Suprapubic skin (tissue), 4 donors: ENCODE measurements at regions not wholly inside any gene's neighbourhood (a gene's known extent, or its start where the extent isn't known, plus 50 kb on each side); places are given as distances from the start of the nearest gene placed in this dataset.

Experiments used
- DNase-seq, 2 donors: peaks; one replicate each; pipeline ENCODE4 v3.0.0-alpha.2; 2019; ENCODE audit warnings: low spot score in 2 of 2
- H3K27ac ChIP-seq: fragments of 200-600 bp; sonication (generic); one replicate; pipeline ENCODE4 v1.5.1; 2019
- H3K27me3 ChIP-seq: fragments of 200-600 bp; sonication (generic); one replicate; pipeline ENCODE4 v1.5.1; 2019
- H3K36me3 ChIP-seq: fragments of 200-600 bp; sonication (generic); one replicate; pipeline ENCODE4 v1.5.1; 2019
- H3K4me1 ChIP-seq: fragments of 200-600 bp; sonication (generic); one replicate; pipeline ENCODE4 v1.5.1; 2019
- H3K4me3 ChIP-seq: fragments of 200-600 bp; sonication (generic); one replicate; pipeline ENCODE4 v1.5.1; 2019; ENCODE audit warnings: mild to moderate bottlenecking
- H3K9me3 ChIP-seq: fragments of 200-600 bp; sonication (generic); one replicate; pipeline ENCODE4 v1.5.1; 2019
- CTCF ChIP-seq, 2 donors: fragments of 200-600 bp in 1 of 2; fragments of 450-650 bp in 1 of 2; sonication (generic) in 1 of 2; IDR thresholded peaks; one replicate each; pipeline ENCODE4 v1.5.1; 2016 to 2019; ENCODE audit warnings: antibody characterized with exemption in 2 of 2, mild to moderate bottlenecking in 1 of 2, moderate library complexity in 1 of 2
- EP300 ChIP-seq: sonication (generic); formaldehyde crosslinking; IDR thresholded peaks from one replicate; pipeline ENCODE4 v1.6.1; 2017; ENCODE audit warnings: antibody characterized with exemption
- POLR2A ChIP-seq, 2 donors: fragments of 450-650 bp; IDR thresholded peaks; one replicate each; pipeline ENCODE4 v1.6.1; 2017; ENCODE audit warnings: antibody characterized with exemption in 2 of 2, mild to moderate bottlenecking in 2 of 2, moderate library complexity in 2 of 2
- POLR2AphosphoS5 ChIP-seq, 3 donors: sonication (generic); formaldehyde crosslinking; IDR thresholded peaks; one replicate each; pipeline ENCODE4 v1.6.1; 2017; ENCODE audit warnings: antibody characterized with exemption in 3 of 3
- WGBS: methylation state at CpG from one replicate; pipeline ENCODE4 v1.1.5; 2018; 5-methylcytosine and 5-hydroxymethylcytosine counted together

DNA sequence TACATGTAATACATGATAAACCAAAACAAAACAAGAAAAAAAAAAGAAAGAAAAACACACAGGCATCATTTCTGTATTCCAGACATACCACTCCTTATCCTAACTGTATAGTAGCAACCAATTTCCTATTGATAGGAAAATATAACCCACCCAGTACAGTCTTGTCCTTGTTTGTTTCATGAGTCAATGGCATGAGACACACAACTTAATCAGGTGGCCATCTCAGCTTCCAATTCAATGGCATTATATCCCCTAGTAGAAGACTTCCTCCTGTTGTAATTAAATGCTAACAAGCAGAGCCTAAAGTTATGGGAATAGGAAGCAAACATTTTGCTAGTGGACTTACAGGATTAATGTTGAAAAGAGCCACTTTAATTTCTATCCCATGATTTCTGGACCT, 121.0 kb upstream of the NOL4 start:
- Histone ChIP-seq H3K9me3 (no peaks in the 10 kb centered on the region), H3K27me3 (no peaks in the 10 kb centered on the region), H3K27ac (no peak overlapping the region), H3K4me3 (no peak overlapping the region), H3K36me3 (no peaks in the 10 kb centered on the region), H3K4me1 (no peaks in the 10 kb centered on the region)
- TF ChIP-seq CTCF (IDR thresholded peaks at IDR 0.05) (no peak), POLR2A (IDR thresholded peaks at IDR 0.05) (no peak), POLR2AphosphoS5 (IDR thresholded peaks at IDR 0.05) (no peak), EP300 (no peak)
- no peak for DNase-seq

GRCh38 chr18:34350778-34351177, 126.1 kb upstream of the NOL4 start:
- no peak for TF ChIP-seq POLR2A (IDR thresholded peaks at IDR 0.05)
- no peak for TF ChIP-seq CTCF (IDR thresholded peaks at IDR 0.05)
- no peak for TF ChIP-seq EP300
- TF ChIP-seq POLR2AphosphoS5 (IDR thresholded peaks at IDR 0.05), result no peak
- no peaks in the 10 kb centered on the region for H3K27me3 ChIP-seq
- no peaks in the 10 kb centered on the region for H3K4me1 ChIP-seq
- 73% methylated on average over 2 of the region's 3 CpGs for WGBS
- no peak for DNase-seq
- H3K27ac ChIP-seq, result no peak overlapping the region
- no peaks in the 10 kb centered on the region for H3K36me3 ChIP-seq
- no peaks in the 10 kb centered on the region for H3K9me3 ChIP-seq
- H3K4me3 ChIP-seq, result no peak overlapping the region

GRCh38 chr18:34352385-34353163, 127.9 kb upstream of the NOL4 start:
- TF ChIP-seq POLR2AphosphoS5 (IDR thresholded peaks at IDR 0.05) (no peak), CTCF (IDR thresholded peaks at IDR 0.05) (no peak), POLR2A (IDR thresholded peaks at IDR 0.05) (no peak), EP300 (no peak)
- H3K4me1 ChIP-seq, result no peaks in the 10 kb centered on the region
- 37% methylated on average over 1 of the region's 1 CpG for WGBS
- H3K27ac ChIP-seq, result no peak overlapping the region
- no peaks in the 10 kb centered on the region for H3K9me3 ChIP-seq
- H3K4me3 ChIP-seq, result no peak overlapping the region
- DNase-seq, result no peak
- H3K36me3 ChIP-seq, result no peaks in the 10 kb centered on the region
- H3K27me3 ChIP-seq, result no peaks in the 10 kb centered on the region

DNA sequence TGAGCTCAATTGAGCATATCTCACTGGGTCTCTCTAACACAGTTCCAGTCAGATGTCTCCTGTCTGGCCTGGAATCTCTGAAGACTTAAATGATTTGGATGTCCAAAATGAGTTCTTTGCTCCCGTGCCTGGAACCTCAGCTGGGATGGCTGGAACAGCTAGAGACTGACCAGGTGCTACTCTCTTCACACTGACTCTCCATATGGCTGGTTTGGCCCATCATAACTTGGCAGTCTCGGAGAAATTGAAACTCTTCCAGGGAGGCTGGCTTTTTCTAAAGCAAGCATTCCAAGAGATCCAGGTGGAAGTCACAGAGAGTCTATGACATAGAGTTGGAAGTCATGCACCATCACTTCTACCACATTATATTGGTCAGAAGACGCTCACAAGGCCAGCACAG, 129.6 kb upstream of the NOL4 start:
- no peak overlapping the region for H3K27ac ChIP-seq
- TF ChIP-seq EP300 (no peak), CTCF (IDR thresholded peaks at IDR 0.05) (no peak), POLR2AphosphoS5 (IDR thresholded peaks at IDR 0.05) (no peak), POLR2A (IDR thresholded peaks at IDR 0.05) (no peak)
- DNase-seq, result no peak
- H3K36me3 ChIP-seq, result no peaks in the 10 kb centered on the region
- H3K9me3 ChIP-seq, result no peaks in the 10 kb centered on the region
- no peak overlapping the region for H3K4me3 ChIP-seq
- H3K27me3 ChIP-seq, result no peaks in the 10 kb centered on the region
- 77% methylated on average over 3 of the region's 3 CpGs for WGBS
- H3K4me1 ChIP-seq, result no peaks in the 10 kb centered on the region

DNA sequence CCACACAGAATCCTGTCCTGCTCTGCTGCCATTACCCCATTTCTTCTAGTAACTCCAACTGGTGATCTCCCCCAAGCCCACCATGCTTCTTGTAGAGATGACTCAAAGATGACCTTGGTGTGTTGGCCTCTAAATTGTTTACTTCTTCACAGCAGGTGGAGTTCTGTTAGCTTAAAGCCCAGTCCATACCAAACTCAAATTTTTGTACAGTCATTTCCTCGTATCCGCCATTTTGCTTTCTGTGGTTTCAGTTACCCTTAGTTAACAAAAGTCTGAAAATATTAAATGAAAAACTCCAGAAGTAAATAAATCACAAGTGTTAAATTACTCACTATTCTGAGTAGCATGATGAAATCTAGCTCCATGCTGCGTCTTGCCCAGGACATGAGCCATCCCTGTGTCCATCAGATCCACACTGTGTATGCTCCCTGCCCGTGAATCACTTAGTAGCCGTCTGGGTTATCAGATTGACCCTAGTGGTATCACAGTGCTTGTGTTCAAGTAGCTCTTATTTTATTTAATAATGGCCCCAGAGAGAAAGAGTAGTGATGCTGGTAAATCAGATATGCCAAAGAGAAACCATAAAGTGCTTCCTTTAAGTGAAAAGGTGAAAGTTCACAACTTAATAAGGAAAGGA, 133.3 kb upstream of the NOL4 start:
- Histone ChIP-seq H3K27ac (no peak overlapping the region), H3K36me3 (no peaks in the 10 kb centered on the region), H3K27me3 (no peaks in the 10 kb centered on the region), H3K4me1 (no peaks in the 10 kb centered on the region), H3K4me3 (no peak overlapping the region), H3K9me3 (no peaks in the 10 kb centered on the region)
- no peak for DNase-seq
- no peak for TF ChIP-seq EP300
- no peak for TF ChIP-seq CTCF (IDR thresholded peaks at IDR 0.05)
- WGBS, result 91% methylated on average over 5 of the region's 5 CpGs
